MM.1S (cell line): ENCODE measurements at regions not wholly inside any gene's neighbourhood (a gene's known extent, or its start where the extent isn't known, plus 50 kb on each side); places are given as distances from the start of the nearest gene placed in this dataset.

Experiments used
- EZH2phosphoT487 ChIP-seq: fragments of 300-600 bp; sonication (generic); IDR thresholded peaks from 2 replicates; pipeline ENCODE4 v1.6.1; 2018; ENCODE audit warnings: antibody characterized with exemption, low read length
- TF ChIP-seq, protein P1 (sequence below): fragments of 300-600 bp; sonication (generic); IDR thresholded peaks from 2 replicates; pipeline ENCODE4 v1.5.1; 2016; ENCODE audit warnings: antibody characterized with exemption, low read length, mixed read lengths

DNA sequence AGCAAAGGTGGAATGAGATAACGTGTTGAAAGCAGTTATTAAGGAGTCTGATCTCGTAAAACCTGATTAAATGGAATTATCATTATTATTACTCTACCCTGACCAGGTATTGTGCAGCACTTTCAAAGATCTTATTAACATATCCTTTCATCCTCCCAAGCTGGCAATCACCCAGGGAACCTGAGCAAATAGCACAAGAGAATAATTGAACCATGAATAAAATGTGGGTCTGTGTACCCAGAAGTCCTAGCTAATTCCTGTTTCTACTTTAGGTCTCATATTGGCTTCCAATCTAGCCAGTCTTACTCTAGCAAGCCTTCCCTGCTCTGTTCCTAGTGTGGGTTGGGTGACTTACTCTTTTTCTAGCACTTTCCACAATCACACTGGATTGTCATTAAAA lies 162.2 kb upstream of the STK32A start:
- TF ChIP-seq, protein P1, sequence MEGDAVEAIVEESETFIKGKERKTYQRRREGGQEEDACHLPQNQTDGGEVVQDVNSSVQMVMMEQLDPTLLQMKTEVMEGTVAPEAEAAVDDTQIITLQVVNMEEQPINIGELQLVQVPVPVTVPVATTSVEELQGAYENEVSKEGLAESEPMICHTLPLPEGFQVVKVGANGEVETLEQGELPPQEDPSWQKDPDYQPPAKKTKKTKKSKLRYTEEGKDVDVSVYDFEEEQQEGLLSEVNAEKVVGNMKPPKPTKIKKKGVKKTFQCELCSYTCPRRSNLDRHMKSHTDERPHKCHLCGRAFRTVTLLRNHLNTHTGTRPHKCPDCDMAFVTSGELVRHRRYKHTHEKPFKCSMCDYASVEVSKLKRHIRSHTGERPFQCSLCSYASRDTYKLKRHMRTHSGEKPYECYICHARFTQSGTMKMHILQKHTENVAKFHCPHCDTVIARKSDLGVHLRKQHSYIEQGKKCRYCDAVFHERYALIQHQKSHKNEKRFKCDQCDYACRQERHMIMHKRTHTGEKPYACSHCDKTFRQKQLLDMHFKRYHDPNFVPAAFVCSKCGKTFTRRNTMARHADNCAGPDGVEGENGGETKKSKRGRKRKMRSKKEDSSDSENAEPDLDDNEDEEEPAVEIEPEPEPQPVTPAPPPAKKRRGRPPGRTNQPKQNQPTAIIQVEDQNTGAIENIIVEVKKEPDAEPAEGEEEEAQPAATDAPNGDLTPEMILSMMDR: no peak
- no peak for TF ChIP-seq EZH2phosphoT487
